MCF 10A (cell line): ENCODE measurements at regions not wholly inside any gene's neighbourhood (a gene's known extent, or its start where the extent isn't known, plus 50 kb on each side); places are given as distances from the start of the nearest gene placed in this dataset.

ENCODE experiments used
- BruUV-seq: library from RNA; stranded (reverse); fragments of 400-500 nt; replicated peaks from 2 replicates; lab custom pipeline; 2021; lab: Mats Ljungman, UMichigan
- CTCF ChIA-PET: fragments of 300-600 bp; sonication (Branson Sonifier 250); formaldehyde crosslinking; extraction: SDS; loops from one replicate; lab custom pipeline; 2021; ENCODE audit warnings: antibody characterized with exemption, inconsistent platforms; lab: Yijun Ruan, JAX
- POLR2A ChIA-PET: fragments of 300-600, 350-650 bp; sonication (Branson Sonifier 250); formaldehyde crosslinking; extraction: SDS; loops from one replicate; lab custom pipeline; 2020; ENCODE audit warnings: antibody characterized with exemption, inconsistent platforms; lab: Yijun Ruan, JAX
- DNase-seq: peaks from one replicate; pipeline ENCODE4 v3.0.0-alpha.2; 2018; ENCODE audit not compliant: unreplicated experiment
- H3K27ac Mint-ChIP-seq: one replicate; pipeline ENCODE4 v1.8.0; 2022; ENCODE audit warnings: mild to moderate bottlenecking, low read depth, mixed read lengths; ENCODE audit not compliant: unreplicated experiment
- H3K27me3 Mint-ChIP-seq: one replicate; pipeline ENCODE4 v1.8.0; 2022; ENCODE audit warnings: mixed read lengths; ENCODE audit not compliant: insufficient read depth, unreplicated experiment
- H3K36me3 Mint-ChIP-seq: one replicate; pipeline ENCODE4 v1.8.0; 2022; ENCODE audit warnings: mild to moderate bottlenecking, moderate library complexity, mixed read lengths; ENCODE audit not compliant: insufficient read depth, unreplicated experiment
- H3K4me1 Mint-ChIP-seq: one replicate; pipeline ENCODE4 v1.8.0; 2022; ENCODE audit warnings: mixed read lengths; ENCODE audit not compliant: insufficient read depth, unreplicated experiment
- H3K4me3 Mint-ChIP-seq: one replicate; pipeline ENCODE4 v1.8.0; 2022; ENCODE audit warnings: mild to moderate bottlenecking, moderate library complexity, mixed read lengths; ENCODE audit not compliant: unreplicated experiment
- H3K9me3 Mint-ChIP-seq: one replicate; pipeline ENCODE4 v1.8.0; 2022; ENCODE audit warnings: mixed read lengths; ENCODE audit not compliant: unreplicated experiment
- intact Hi-C: fragments of 100-400 bp; cut with micrococcal nuclease; formaldehyde crosslinking; loops from 2 replicates; pipeline ENCODE4 v1.14.1; 2022
- TF ChIP-seq, protein P1 (sequence below): fragments of 200-600 bp; IDR thresholded peaks from one replicate; pipeline ENCODE4 v1.8.0; 2022; ENCODE audit warnings: antibody characterized with exemption, mild to moderate bottlenecking; ENCODE audit not compliant: unreplicated experiment

DNA sequence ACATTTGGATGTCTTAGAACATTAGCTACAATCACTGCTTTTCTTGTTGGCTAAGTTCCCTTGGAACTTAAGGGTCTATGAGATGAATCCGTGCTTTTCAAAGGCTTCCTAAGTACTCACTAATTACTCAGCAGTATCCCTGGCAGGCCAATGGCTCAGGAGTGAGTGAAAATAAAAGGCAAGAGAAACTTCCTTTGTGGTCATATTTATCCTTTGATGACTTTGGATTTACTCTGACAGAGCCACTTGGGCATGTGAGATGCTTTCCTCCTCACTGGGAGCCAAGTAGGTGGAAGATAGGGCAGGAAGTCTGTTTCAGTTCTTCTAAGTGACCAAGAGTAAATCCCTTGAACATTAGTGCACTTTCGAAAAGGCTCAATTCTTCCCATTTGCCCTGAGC lies 224.3 kb upstream of the FOXA2 start:
- BruUV-seq: no TSS peak
- H3K4me3 Mint-ChIP-seq: no peak overlapping the region
- no peaks in the 10 kb centered on the region for H3K36me3 Mint-ChIP-seq
- CTCF ChIA-PET: interaction anchor here (1.0 to 1.6 kb wide), 4 partner anchors 11 to 84 kb away, joined by 3 to 10 read pairs (median 4); no protein-coding TSS in a partner anchor
- intact Hi-C loops: no loop called here
- TF ChIP-seq, protein P1, sequence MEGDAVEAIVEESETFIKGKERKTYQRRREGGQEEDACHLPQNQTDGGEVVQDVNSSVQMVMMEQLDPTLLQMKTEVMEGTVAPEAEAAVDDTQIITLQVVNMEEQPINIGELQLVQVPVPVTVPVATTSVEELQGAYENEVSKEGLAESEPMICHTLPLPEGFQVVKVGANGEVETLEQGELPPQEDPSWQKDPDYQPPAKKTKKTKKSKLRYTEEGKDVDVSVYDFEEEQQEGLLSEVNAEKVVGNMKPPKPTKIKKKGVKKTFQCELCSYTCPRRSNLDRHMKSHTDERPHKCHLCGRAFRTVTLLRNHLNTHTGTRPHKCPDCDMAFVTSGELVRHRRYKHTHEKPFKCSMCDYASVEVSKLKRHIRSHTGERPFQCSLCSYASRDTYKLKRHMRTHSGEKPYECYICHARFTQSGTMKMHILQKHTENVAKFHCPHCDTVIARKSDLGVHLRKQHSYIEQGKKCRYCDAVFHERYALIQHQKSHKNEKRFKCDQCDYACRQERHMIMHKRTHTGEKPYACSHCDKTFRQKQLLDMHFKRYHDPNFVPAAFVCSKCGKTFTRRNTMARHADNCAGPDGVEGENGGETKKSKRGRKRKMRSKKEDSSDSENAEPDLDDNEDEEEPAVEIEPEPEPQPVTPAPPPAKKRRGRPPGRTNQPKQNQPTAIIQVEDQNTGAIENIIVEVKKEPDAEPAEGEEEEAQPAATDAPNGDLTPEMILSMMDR: no peak
- POLR2A ChIA-PET: interaction anchor here (0.6 to 1.4 kb wide), 3 partner anchors 17 to 33 kb away, joined by 3 to 4 read pairs (median 3); no protein-coding TSS in a partner anchor
- H3K4me1 Mint-ChIP-seq: peaks cover 6% of the 10 kb centered on the region
- no peak for DNase-seq
- no peaks in the 10 kb centered on the region for H3K9me3 Mint-ChIP-seq
- no peaks in the 10 kb centered on the region for H3K27me3 Mint-ChIP-seq
- no peak overlapping the region for H3K27ac Mint-ChIP-seq

DNA sequence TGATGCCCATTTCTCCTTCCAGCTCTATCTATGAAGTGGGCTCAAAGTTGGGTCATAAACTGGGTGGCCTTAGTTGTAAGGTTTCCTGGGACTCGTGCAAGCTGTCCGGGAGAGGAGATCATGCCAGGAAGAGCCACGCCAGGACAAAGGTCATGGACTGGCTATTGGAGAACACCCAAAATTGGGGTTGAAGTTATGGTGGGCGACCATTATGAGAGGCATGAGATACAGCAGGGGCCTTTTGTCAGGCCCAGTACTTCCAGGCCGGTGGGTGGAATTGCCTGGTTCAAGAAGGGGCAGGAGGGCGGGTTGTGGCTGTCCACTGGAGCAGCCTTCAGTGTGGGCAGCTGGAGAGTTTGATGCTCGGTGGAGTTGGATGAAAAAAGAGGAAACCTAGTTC lies 225.1 kb upstream of the SSTR4 start:
- no peak overlapping the region for H3K4me3 Mint-ChIP-seq
- H3K27me3 Mint-ChIP-seq: no peaks in the 10 kb centered on the region
- ChIA-PET POLR2A (interaction anchor here (1.7 kb wide), 1 partner anchor 11 kb away, joined by 6 read pairs; no protein-coding TSS in a partner anchor), CTCF (interaction anchor here (0.9 to 1.0 kb wide), 2 partner anchors 118 to 530 kb away, joined by 3 to 6 read pairs; no protein-coding TSS in a partner anchor)
- H3K36me3 Mint-ChIP-seq: no peaks in the 10 kb centered on the region
- TF ChIP-seq, protein P1: no peak
- DNase-seq: no peak
- BruUV-seq: no TSS peak
- intact Hi-C loops: no loop called here
- no peaks in the 10 kb centered on the region for H3K9me3 Mint-ChIP-seq
- H3K27ac Mint-ChIP-seq: no peak overlapping the region
- H3K4me1 Mint-ChIP-seq: peaks cover 3% of the 10 kb centered on the region

DNA sequence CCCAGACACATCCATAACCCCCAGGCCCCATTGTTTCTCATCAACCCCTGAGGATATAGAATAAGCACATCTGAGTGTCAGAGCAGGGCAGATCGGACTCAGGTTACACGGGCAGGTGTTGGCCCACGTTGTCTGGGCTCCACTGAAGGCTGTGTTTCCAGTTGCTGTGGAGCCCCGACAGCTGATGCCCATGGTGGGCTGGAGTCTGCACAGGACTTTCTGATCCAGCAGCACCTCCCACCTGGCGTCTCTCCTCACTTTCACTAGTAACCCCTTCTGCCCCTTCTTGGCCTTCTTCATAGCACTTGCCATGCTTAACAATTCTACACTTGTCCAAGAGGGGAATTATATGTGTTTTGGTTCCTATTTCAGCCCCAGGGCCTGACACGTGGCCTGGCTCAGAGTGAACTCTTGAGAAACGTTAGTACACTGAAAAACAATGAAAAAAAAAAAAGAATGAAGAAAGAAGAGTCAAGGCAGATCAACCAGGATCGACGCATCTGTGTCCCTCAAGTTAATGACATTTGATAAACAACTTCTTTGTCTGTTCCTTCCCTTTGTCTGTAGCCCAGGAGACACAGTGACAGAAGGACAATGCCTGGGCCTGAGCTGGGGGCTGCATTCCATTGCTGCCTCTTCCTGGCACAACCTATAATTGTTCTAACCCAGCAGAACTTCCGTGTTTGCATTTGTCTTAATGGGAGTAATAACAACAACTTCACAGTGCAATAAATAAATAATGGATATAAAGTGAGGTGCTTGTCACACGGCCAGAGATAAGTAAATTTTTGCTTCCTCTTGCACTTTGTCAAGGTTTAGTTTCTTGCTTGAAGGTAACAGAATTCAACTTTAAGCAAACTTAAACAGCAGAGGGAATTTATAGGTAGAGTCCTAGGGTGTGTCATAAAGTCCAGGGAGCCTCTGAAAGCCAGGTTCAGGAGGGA lies 224.2 kb upstream of the SSTR4 start:
- DNase-seq: no peak
- intact Hi-C loops: no loop called here
- BruUV-seq: no TSS peak
- H3K36me3 Mint-ChIP-seq: no peaks in the 10 kb centered on the region
- H3K4me1 Mint-ChIP-seq: no peaks in the 10 kb centered on the region
- H3K27me3 Mint-ChIP-seq: no peaks in the 10 kb centered on the region
- ChIA-PET POLR2A (interaction anchor here (0.6 to 1.7 kb wide), 2 partner anchors 10 to 324 kb away, joined by 3 to 6 read pairs; no protein-coding TSS in a partner anchor), CTCF (interaction anchor here (1.0 kb wide), 1 partner anchor 529 kb away, joined by 6 read pairs; no protein-coding TSS in a partner anchor)
- no peak overlapping the region for H3K4me3 Mint-ChIP-seq
- no peak overlapping the region for H3K27ac Mint-ChIP-seq
- TF ChIP-seq, protein P1: no peak
- no peaks in the 10 kb centered on the region for H3K9me3 Mint-ChIP-seq
